Fibroblast of lung (primary cell): ENCODE measurements at regions not wholly inside any gene's neighbourhood (a gene's known extent, or its start where the extent isn't known, plus 50 kb on each side); places are given as distances from the start of the nearest gene placed in this dataset.

Source experiments
- CTCF ChIP-seq, 2 donors: IDR thresholded peaks in 1 of 2; conservative IDR thresholded peaks in 1 of 2; 1 replicate in 1 of 2; 2 replicates in 1 of 2; pipeline ENCODE4 v1.5.1; 2011 to 2012; ENCODE audit warnings: low read length in 2 of 2, control low read depth in 1 of 2, inconsistent platforms in 1 of 2, low read depth in 1 of 2, mild to moderate bottlenecking in 1 of 2
- EZH2 ChIP-seq: IDR thresholded peaks from 2 replicates; pipeline ENCODE4 v1.5.1; 2012; ENCODE audit warnings: low read length, control low read depth, mild to moderate bottlenecking; ENCODE audit errors: missing control alignments

- TF ChIP-seq EZH2 (no peak), CTCF (conservative IDR thresholded peaks at IDR 0.05 in 1 of 2, IDR thresholded peaks at IDR 0.05 in 1 of 2; ENCODE audit: low read depth in 1 of 2, low read length in 2 of 2) (no peak)
These were observed 605.2 kb upstream of the CELF4 start for GRCh38 chr18:38170845-38171244.
